Neuronal stem cell (in vitro differentiated cells): ENCODE measurements at regions not wholly inside any gene's neighbourhood (a gene's known extent, or its start where the extent isn't known, plus 50 kb on each side); places are given as distances from the start of the nearest gene placed in this dataset.

Source experiments
- DNase-seq: peaks from one replicate; pipeline ENCODE4 v3.0.0-alpha.2; 2013; ENCODE audit warnings: low spot score
- H2AFZ ChIP-seq: one replicate; pipeline ENCODE4 v1.6.1; 2013; ENCODE audit warnings: mild to moderate bottlenecking, low read length, inconsistent platforms
- H2AK5ac ChIP-seq: 2 replicates; pipeline ENCODE4 v1.6.1; 2013; ENCODE audit warnings: low read depth, mild to moderate bottlenecking, inconsistent platforms, low read length, moderate library complexity, mixed read lengths
- H2BK120ac ChIP-seq: 2 replicates; pipeline ENCODE4 v1.6.1; 2013; ENCODE audit warnings: low read depth, mild to moderate bottlenecking, inconsistent platforms, low read length, moderate library complexity, mixed read lengths
- H2BK12ac ChIP-seq: one replicate; pipeline ENCODE4 v1.6.1; 2013; ENCODE audit warnings: low read length, inconsistent platforms
- H2BK15ac ChIP-seq: 2 replicates; pipeline ENCODE4 v1.6.1; 2013; ENCODE audit warnings: mild to moderate bottlenecking, low read length, inconsistent platforms, mixed read lengths
- H2BK5ac ChIP-seq: one replicate; pipeline ENCODE4 v1.6.1; 2013; ENCODE audit warnings: inconsistent platforms, mild to moderate bottlenecking, low read length, moderate library complexity
- H3K14ac ChIP-seq: one replicate; pipeline ENCODE4 v1.6.1; 2013; ENCODE audit warnings: low read length, inconsistent platforms
- H3K18ac ChIP-seq: 2 replicates; pipeline ENCODE4 v1.6.1; 2013; ENCODE audit warnings: low read length, inconsistent platforms
- H3K23ac ChIP-seq: 2 replicates; pipeline ENCODE4 v1.6.1; 2013; ENCODE audit warnings: low read depth, mild to moderate bottlenecking, mixed read lengths, low read length, inconsistent platforms; ENCODE audit not compliant: poor library complexity
- H3K27ac ChIP-seq: replicated peaks from 3 replicates; pipeline ENCODE4 v1.5.1; 2013; ENCODE audit warnings: low read length, inconsistent platforms
- H3K27me3 ChIP-seq, 3 experiments: 2 replicates each; pipeline ENCODE4 v1.6.1; 2013; ENCODE audit warnings: low read length in 3 of 3, mild to moderate bottlenecking in 2 of 3, inconsistent platforms in 1 of 3, low read depth in 1 of 3, mixed read lengths in 1 of 3, moderate library complexity in 1 of 3; ENCODE audit not compliant: control insufficient read depth in 3 of 3, insufficient read depth in 3 of 3
- H3K36me3 ChIP-seq, 2 donors: replicated peaks in 1 of 2; 2 replicates each; pipeline ENCODE4 v1.6.1; 2013; ENCODE audit warnings: low read length in 2 of 2; ENCODE audit not compliant: control insufficient read depth in 2 of 2, insufficient read depth in 2 of 2
- H3K4ac ChIP-seq: 2 replicates; pipeline ENCODE4 v1.6.1; 2013; ENCODE audit warnings: inconsistent platforms, mild to moderate bottlenecking, low read length, moderate library complexity
- H3K4me1 ChIP-seq, 2 donors: 1 replicate in 1 of 2; 2 replicates in 1 of 2; pipeline ENCODE4 v1.6.1; 2013; ENCODE audit warnings: low read length in 2 of 2, low read depth in 1 of 2; ENCODE audit not compliant: control insufficient read depth in 2 of 2, insufficient read depth in 1 of 2
- H3K4me2 ChIP-seq: one replicate; pipeline ENCODE4 v1.6.1; 2013; ENCODE audit warnings: mild to moderate bottlenecking, low read length, inconsistent platforms; ENCODE audit not compliant: insufficient read depth, poor library complexity, severe bottlenecking
- H3K4me3 ChIP-seq, 2 donors: 2 replicates each; pipeline ENCODE4 v1.5.1; 2013; ENCODE audit warnings: low read length in 2 of 2, mild to moderate bottlenecking in 2 of 2, inconsistent platforms in 1 of 2, moderate library complexity in 1 of 2
- H3K79me1 ChIP-seq: one replicate; pipeline ENCODE4 v1.6.1; 2013; ENCODE audit warnings: low read depth, mild to moderate bottlenecking, inconsistent platforms, low read length, moderate library complexity
- H3K9ac ChIP-seq: one replicate; pipeline ENCODE4 v1.6.1; 2013; ENCODE audit warnings: mild to moderate bottlenecking, low read depth, low read length, inconsistent platforms; ENCODE audit not compliant: poor library complexity
- H3K9me3 ChIP-seq, 2 donors: replicated peaks in 1 of 2; 2 replicates each; pipeline versions ENCODE3 to v1.6.1; 2013; ENCODE audit warnings: low read length in 2 of 2, mild to moderate bottlenecking in 2 of 2, inconsistent platforms in 1 of 2, low read depth in 1 of 2, mixed read lengths in 1 of 2, moderate library complexity in 1 of 2; ENCODE audit not compliant: control insufficient read depth in 2 of 2, insufficient read depth in 1 of 2
- H4K8ac ChIP-seq: one replicate; pipeline ENCODE4 v1.6.1; 2013; ENCODE audit warnings: low read depth, mild to moderate bottlenecking, inconsistent platforms, low read length, moderate library complexity
- H4K91ac ChIP-seq: one replicate; pipeline ENCODE4 v1.6.1; 2013; ENCODE audit warnings: low read length, low read depth, mild to moderate bottlenecking, inconsistent platforms; ENCODE audit not compliant: poor library complexity
- WGBS, 2 donors: extraction: QIAGEN DNeasy Blood & Tissue Kit; methylation state at CpG; one replicate each; pipeline ENCODE4 v1.1.7; 2013; ENCODE audit warnings: missing lambda C conversion rate in 2 of 2, mixed read lengths in 1 of 2; ENCODE audit not compliant: insufficient read length in 2 of 2, insufficient replicate concordance in 1 of 2; ENCODE audit errors: extremely low coverage in 2 of 2; 5-methylcytosine and 5-hydroxymethylcytosine counted together

- no peak overlapping the region for H3K4ac ChIP-seq
- no peak for DNase-seq
- no peak overlapping the region for H3K23ac ChIP-seq
- no peak overlapping the region for H4K8ac ChIP-seq
- no peaks in the 10 kb centered on the region for H3K9me3 ChIP-seq
- H3K9ac ChIP-seq: no peak overlapping the region
- no peak overlapping the region for H3K27ac ChIP-seq
- H3K27me3 ChIP-seq: no peaks in the 10 kb centered on the region
- H3K79me1 ChIP-seq: no peaks in the 10 kb centered on the region
- H2BK12ac ChIP-seq: no peak overlapping the region
- no peak overlapping the region for H2BK120ac ChIP-seq
- no peak overlapping the region for H3K14ac ChIP-seq
- no peak overlapping the region for H3K4me2 ChIP-seq
- H2AFZ ChIP-seq: peak overlapping the region; percentile 71
- H2BK5ac ChIP-seq: no peak overlapping the region
- no peak overlapping the region for H2AK5ac ChIP-seq
- H3K36me3 ChIP-seq: no peaks in the 10 kb centered on the region
- no peak overlapping the region for H3K4me3 ChIP-seq
- no peak overlapping the region for H4K91ac ChIP-seq
- no peak overlapping the region for H3K18ac ChIP-seq
- no CpG with 5 or more reads among the region's 5 CpGs for WGBS, 2 donors
- H3K4me1 ChIP-seq: peaks cover 0 to 2% of the 10 kb centered on the region in 2 donors
- H2BK15ac ChIP-seq: no peak overlapping the region
Measured at GRCh38 chr7:10300577-10300976, 673.1 kb upstream of the PHF14 start.

DNA sequence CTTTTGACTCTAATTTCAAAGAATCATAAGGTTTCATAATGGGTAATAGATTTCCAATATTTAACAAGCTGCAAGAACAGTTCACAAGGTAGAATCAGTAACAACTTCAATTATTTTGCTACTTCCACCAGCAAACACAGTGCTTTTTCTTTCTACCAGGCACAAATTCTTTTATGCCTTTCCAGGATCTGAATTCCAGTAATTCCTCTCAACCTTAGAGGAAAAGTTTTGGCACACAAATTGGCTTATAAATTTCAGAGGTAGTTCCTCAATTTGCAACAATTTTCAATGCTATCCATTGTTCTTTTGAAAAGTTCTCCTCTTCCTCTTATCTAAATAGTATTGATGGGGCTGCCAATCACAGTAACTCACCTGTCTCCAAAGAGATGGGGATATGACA is 665.4 kb upstream of the PHF14 start:
- H3K4ac ChIP-seq: no peak overlapping the region
- H2BK120ac ChIP-seq: no peak overlapping the region
- H3K18ac ChIP-seq: no peak overlapping the region
- no peak overlapping the region for H2AFZ ChIP-seq
- no peaks in the 10 kb centered on the region for H3K9me3 ChIP-seq
- no peak overlapping the region for H2BK12ac ChIP-seq
- no peak overlapping the region for H3K23ac ChIP-seq
- H3K27ac ChIP-seq: no peak overlapping the region
- H3K14ac ChIP-seq: no peak overlapping the region
- H3K4me2 ChIP-seq: no peak overlapping the region
- no peak overlapping the region for H3K4me3 ChIP-seq
- no peaks in the 10 kb centered on the region for H3K27me3 ChIP-seq
- no peak overlapping the region for H2BK15ac ChIP-seq
- no peaks in the 10 kb centered on the region for H3K4me1 ChIP-seq
- no peak overlapping the region for H3K9ac ChIP-seq
- no peak overlapping the region for H4K8ac ChIP-seq
- no peaks in the 10 kb centered on the region for H3K36me3 ChIP-seq
- DNase-seq: no peak
- H4K91ac ChIP-seq: no peak overlapping the region
- no peaks in the 10 kb centered on the region for H3K79me1 ChIP-seq
- no peak overlapping the region for H2AK5ac ChIP-seq
- no peak overlapping the region for H2BK5ac ChIP-seq

DNA sequence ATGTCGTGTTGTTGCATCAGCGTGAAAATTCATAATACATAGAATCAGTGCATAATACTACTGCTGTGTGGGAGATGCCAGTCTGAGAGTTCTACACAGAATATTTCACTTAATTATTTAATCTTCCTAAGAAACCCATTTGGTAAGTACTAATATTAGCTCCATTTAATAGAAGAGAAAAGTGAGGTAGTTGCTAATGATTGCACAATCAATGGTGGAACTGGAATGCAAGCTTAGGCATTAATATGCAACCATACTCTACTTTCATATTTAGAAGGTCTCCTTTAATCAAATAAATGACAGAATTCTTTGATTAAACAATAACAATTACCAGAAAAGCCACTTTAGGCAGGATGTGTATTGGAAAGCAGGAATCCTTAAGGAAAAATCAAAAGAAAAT is 660.7 kb upstream of the PHF14 start:
- no peak overlapping the region for H3K18ac ChIP-seq
- no peak overlapping the region for H3K4ac ChIP-seq
- no peak for DNase-seq
- H2BK12ac ChIP-seq: no peak overlapping the region
- no peaks in the 10 kb centered on the region for H3K79me1 ChIP-seq
- no peaks in the 10 kb centered on the region for H3K36me3 ChIP-seq
- no peak overlapping the region for H3K4me3 ChIP-seq
- H3K4me2 ChIP-seq: no peak overlapping the region
- no peak overlapping the region for H2AK5ac ChIP-seq
- H3K9ac ChIP-seq: no peak overlapping the region
- H4K91ac ChIP-seq: no peak overlapping the region
- H2BK15ac ChIP-seq: no peak overlapping the region
- H3K27ac ChIP-seq: no peak overlapping the region
- no peaks in the 10 kb centered on the region for H3K27me3 ChIP-seq
- no peak overlapping the region for H3K23ac ChIP-seq
- H3K14ac ChIP-seq: no peak overlapping the region
- no peak overlapping the region for H2BK5ac ChIP-seq
- no peak overlapping the region for H2AFZ ChIP-seq
- no peak overlapping the region for H4K8ac ChIP-seq
- H2BK120ac ChIP-seq: no peak overlapping the region
- WGBS, 2 donors: no CpG with 5 or more reads among the region's 2 CpGs
- H3K4me1 ChIP-seq: no peaks in the 10 kb centered on the region
- no peaks in the 10 kb centered on the region for H3K9me3 ChIP-seq

- no peak overlapping the region for H3K4me2 ChIP-seq
- no peaks in the 10 kb centered on the region for H3K4me1 ChIP-seq
- H2AFZ ChIP-seq: no peak overlapping the region
- no peak overlapping the region for H3K4ac ChIP-seq
- H3K9me3 ChIP-seq: no peaks in the 10 kb centered on the region
- no peak overlapping the region for H3K9ac ChIP-seq
- no peak overlapping the region for H3K4me3 ChIP-seq
- no peaks in the 10 kb centered on the region for H3K79me1 ChIP-seq
- WGBS, 2 donors: no CpG with 5 or more reads among the region's 4 CpGs
- no peak overlapping the region for H3K27ac ChIP-seq
- no peak overlapping the region for H2BK5ac ChIP-seq
- H2AK5ac ChIP-seq: no peak overlapping the region
- no peak overlapping the region for H4K91ac ChIP-seq
- DNase-seq: no peak
- no peak overlapping the region for H2BK15ac ChIP-seq
- no peak overlapping the region for H3K23ac ChIP-seq
- no peak overlapping the region for H2BK120ac ChIP-seq
- H3K18ac ChIP-seq: no peak overlapping the region
- no peak overlapping the region for H3K14ac ChIP-seq
- H4K8ac ChIP-seq: no peak overlapping the region
- no peak overlapping the region for H2BK12ac ChIP-seq
- H3K36me3 ChIP-seq: no peaks in the 10 kb centered on the region
- no peaks in the 10 kb centered on the region for H3K27me3 ChIP-seq
Measured at GRCh38 chr7:10315881-10316280, 657.8 kb upstream of the PHF14 start.
